ENCODE measurements at regions not wholly inside any gene's neighbourhood (a gene's known extent, or its start where the extent isn't known, plus 50 kb on each side); places are given as distances from the start of the nearest gene placed in this dataset.

GRCh38 chr12:60387356-60387755 lies 791.5 kb downstream of the SLC16A7 start:
- TF ChIP-seq EP300 (conservative IDR thresholded peaks at IDR 0.05; ENCODE audit: poor library complexity, severe bottlenecking) (no peak), MXI1 (conservative IDR thresholded peaks at IDR 0.05; ENCODE audit: poor library complexity, severe bottlenecking) (no peak), EZH2 (IDR thresholded peaks at IDR 0.05; ENCODE audit: borderline replicate concordance, insufficient read depth, low read length, poor library complexity, severe bottlenecking) (no peak), REST (IDR thresholded peaks at IDR 0.05; ENCODE audit: borderline replicate concordance) (no peak), RAD21 (conservative IDR thresholded peaks at IDR 0.05) (no peak), POLR2AphosphoS5 (IDR thresholded peaks at IDR 0.05) (no peak), SMC3 (conservative IDR thresholded peaks at IDR 0.05; ENCODE audit: poor library complexity) (no peak), CTCF (IDR thresholded peaks at IDR 0.05; ENCODE audit: poor library complexity, severe bottlenecking) (no peak), TAF1 (IDR thresholded peaks at IDR 0.05; ENCODE audit: low read depth) (no peak)
- Histone ChIP-seq H3K4me3 (ENCODE audit: low read length) (no peak overlapping the region), H3K9ac (ENCODE audit: low read length) (no peak overlapping the region), H2AFZ (ENCODE audit: low read depth, low read length) (no peak overlapping the region), H3K36me3 (ENCODE audit: insufficient read depth, low read length) (no peaks in the 10 kb centered on the region), H3K9me3 (ENCODE audit: low read length) (no peaks in the 10 kb centered on the region), H3K27me3 (ENCODE audit: insufficient read depth, low read depth, low read length) (no peaks in the 10 kb centered on the region), H3K9me2 (ENCODE audit: insufficient read depth, low read length) (no peaks in the 10 kb centered on the region), H3F3A (ENCODE audit: insufficient read depth, low read length, poor library complexity, severe bottlenecking) (no peaks in the 10 kb centered on the region), H3K4me2 (ENCODE audit: low read length) (no peak overlapping the region), H3K79me2 (replicated peaks; ENCODE audit: insufficient read depth, low read length) (no peaks in the 10 kb centered on the region), H4K20me1 (ENCODE audit: insufficient read depth) (no peaks in the 10 kb centered on the region), H3K27ac (ENCODE audit: low read length) (no peak overlapping the region)

GRCh38 chr12:60391051-60391450 lies 795.2 kb downstream of the SLC16A7 start:
- Histone ChIP-seq H3K4me3 (ENCODE audit: low read length) (no peak overlapping the region), H3K9ac (ENCODE audit: low read length) (no peak overlapping the region), H3K9me3 (ENCODE audit: low read length) (no peaks in the 10 kb centered on the region), H3K79me2 (replicated peaks; ENCODE audit: insufficient read depth, low read length) (no peaks in the 10 kb centered on the region), H2AFZ (ENCODE audit: low read depth, low read length) (no peak overlapping the region), H4K20me1 (ENCODE audit: insufficient read depth) (no peaks in the 10 kb centered on the region), H3K9me2 (ENCODE audit: insufficient read depth, low read length) (no peaks in the 10 kb centered on the region), H3K36me3 (ENCODE audit: insufficient read depth, low read length) (no peaks in the 10 kb centered on the region), H3K27ac (ENCODE audit: low read length) (no peak overlapping the region), H3K4me2 (ENCODE audit: low read length) (no peak overlapping the region), H3F3A (ENCODE audit: insufficient read depth, low read length, poor library complexity, severe bottlenecking) (no peaks in the 10 kb centered on the region), H3K27me3 (ENCODE audit: insufficient read depth, low read depth, low read length) (no peaks in the 10 kb centered on the region)
- TF ChIP-seq EP300 (conservative IDR thresholded peaks at IDR 0.05; ENCODE audit: poor library complexity, severe bottlenecking), result no peak

GRCh38 chr12:60391791-60392190 lies 796.0 kb downstream of the SLC16A7 start:
- Histone ChIP-seq H3K79me2 (replicated peaks; ENCODE audit: insufficient read depth, low read length) (no peaks in the 10 kb centered on the region), H3K9me2 (ENCODE audit: insufficient read depth, low read length) (no peaks in the 10 kb centered on the region), H3K4me2 (ENCODE audit: low read length) (no peak overlapping the region), H3F3A (ENCODE audit: insufficient read depth, low read length, poor library complexity, severe bottlenecking) (no peaks in the 10 kb centered on the region), H3K27me3 (ENCODE audit: insufficient read depth, low read depth, low read length) (no peaks in the 10 kb centered on the region), H3K9me3 (ENCODE audit: low read length) (no peaks in the 10 kb centered on the region), H3K27ac (ENCODE audit: low read length) (no peak overlapping the region), H3K4me3 (ENCODE audit: low read length) (no peak overlapping the region), H3K9ac (ENCODE audit: low read length) (no peak overlapping the region), H3K36me3 (ENCODE audit: insufficient read depth, low read length) (no peaks in the 10 kb centered on the region), H2AFZ (ENCODE audit: low read depth, low read length) (no peak overlapping the region), H4K20me1 (ENCODE audit: insufficient read depth) (no peaks in the 10 kb centered on the region)
- TF ChIP-seq REST (IDR thresholded peaks at IDR 0.05; ENCODE audit: borderline replicate concordance) (no peak), RAD21 (conservative IDR thresholded peaks at IDR 0.05) (no peak), MXI1 (conservative IDR thresholded peaks at IDR 0.05; ENCODE audit: poor library complexity, severe bottlenecking) (no peak), TAF1 (IDR thresholded peaks at IDR 0.05; ENCODE audit: low read depth) (no peak), EZH2 (IDR thresholded peaks at IDR 0.05; ENCODE audit: borderline replicate concordance, insufficient read depth, low read length, poor library complexity, severe bottlenecking) (no peak), CTCF (IDR thresholded peaks at IDR 0.05; ENCODE audit: poor library complexity, severe bottlenecking) (no peak), EP300 (conservative IDR thresholded peaks at IDR 0.05; ENCODE audit: poor library complexity, severe bottlenecking) (no peak), SMC3 (conservative IDR thresholded peaks at IDR 0.05; ENCODE audit: poor library complexity) (no peak), POLR2AphosphoS5 (IDR thresholded peaks at IDR 0.05) (no peak)

All from neural cell (in vitro differentiated cells).